ENCODE measurements at regions not wholly inside any gene's neighbourhood (a gene's known extent, or its start where the extent isn't known, plus 50 kb on each side); places are given as distances from the start of the nearest gene placed in this dataset.
A peak's percentile ranks its signal among the peaks of the same experiment; 100 is the strongest.

GRCh38 chr3:176969066-176969465 is 228.2 kb downstream of the TBL1XR1 start:
- DNase-seq (ENCODE audit: low spot score) = no peak

- DNase-seq (ENCODE audit: low spot score) = no peak
Measured at GRCh38 chr3:176968631-176969030, 228.7 kb downstream of the TBL1XR1 start.

- no peak for DNase-seq (ENCODE audit: low spot score)
Measured at GRCh38 chr3:176967522-176967921, 229.8 kb downstream of the TBL1XR1 start.

GRCh38 chr3:176964661-176965060 is 232.6 kb downstream of the TBL1XR1 start:
- no peak for DNase-seq (ENCODE audit: low spot score)

GRCh38 chr3:176961916-176962315 is 235.4 kb downstream of the TBL1XR1 start:
- DNase-seq (ENCODE audit: low spot score) = no peak

GRCh38 chr3:176959867-176960266 is 237.4 kb downstream of the TBL1XR1 start:
- no peak for DNase-seq (ENCODE audit: low spot score)

- no peak for DNase-seq (ENCODE audit: low spot score)
Measured at GRCh38 chr3:176958560-176958959, 238.7 kb downstream of the TBL1XR1 start.

- no peak for DNase-seq (ENCODE audit: low spot score)
Measured at GRCh38 chr3:176954517-176954916, 242.8 kb downstream of the TBL1XR1 start.

GRCh38 chr3:176953106-176954060 is 243.9 kb downstream of the TBL1XR1 start:
- DNase-seq (ENCODE audit: low spot score) = no peak

GRCh38 chr3:176951586-176952292 is 245.5 kb downstream of the TBL1XR1 start:
- DNase-seq (ENCODE audit: low spot score) = no peak

GRCh38 chr3:176951144-176951543 is 246.1 kb downstream of the TBL1XR1 start:
- no peak for DNase-seq (ENCODE audit: low spot score)

GRCh38 chr3:176950743-176951142 is 246.5 kb downstream of the TBL1XR1 start:
- no peak for DNase-seq (ENCODE audit: low spot score)

GRCh38 chr3:176948151-176948550 is 249.1 kb downstream of the TBL1XR1 start:
- DNase-seq (ENCODE audit: low spot score) = no peak

GRCh38 chr3:176946202-176946601 is 251.1 kb downstream of the TBL1XR1 start:
- DNase-seq (ENCODE audit: low spot score) = no peak

- DNase-seq (ENCODE audit: low spot score) = no peak
Measured at GRCh38 chr3:176942305-176942704, 255.0 kb downstream of the TBL1XR1 start.

GRCh38 chr3:176941689-176942088 is 255.6 kb downstream of the TBL1XR1 start:
- no peak for DNase-seq (ENCODE audit: low spot score)

- peak; percentile 47 for DNase-seq (ENCODE audit: low spot score)
Measured at GRCh38 chr3:176939022-176939817, 258.1 kb downstream of the TBL1XR1 start.

GRCh38 chr3:176937994-176938393 is 259.3 kb downstream of the TBL1XR1 start:
- DNase-seq (ENCODE audit: low spot score) = no peak

- DNase-seq (ENCODE audit: low spot score) = no peak
Measured at GRCh38 chr3:176937541-176937940, 259.7 kb downstream of the TBL1XR1 start.

GRCh38 chr3:176935194-176935888 is 261.9 kb downstream of the TBL1XR1 start:
- DNase-seq (ENCODE audit: low spot score) = no peak

- DNase-seq (ENCODE audit: low spot score) = no peak
Measured at GRCh38 chr3:176934698-176935097, 262.6 kb downstream of the TBL1XR1 start.

GRCh38 chr3:176933704-176934103 is 263.6 kb downstream of the TBL1XR1 start:
- DNase-seq (ENCODE audit: low spot score) = no peak
